Fibroblast of upper back skin (primary cell): ENCODE measurements at regions not wholly inside any gene's neighbourhood (a gene's known extent, or its start where the extent isn't known, plus 50 kb on each side); places are given as distances from the start of the nearest gene placed in this dataset.
A peak's percentile ranks its signal among the peaks of the same experiment; 100 is the strongest.

Experiments used
- DNase-seq: peaks from one replicate; pipeline ENCODE4 v3.0.0-alpha.2; 2013

DNA sequence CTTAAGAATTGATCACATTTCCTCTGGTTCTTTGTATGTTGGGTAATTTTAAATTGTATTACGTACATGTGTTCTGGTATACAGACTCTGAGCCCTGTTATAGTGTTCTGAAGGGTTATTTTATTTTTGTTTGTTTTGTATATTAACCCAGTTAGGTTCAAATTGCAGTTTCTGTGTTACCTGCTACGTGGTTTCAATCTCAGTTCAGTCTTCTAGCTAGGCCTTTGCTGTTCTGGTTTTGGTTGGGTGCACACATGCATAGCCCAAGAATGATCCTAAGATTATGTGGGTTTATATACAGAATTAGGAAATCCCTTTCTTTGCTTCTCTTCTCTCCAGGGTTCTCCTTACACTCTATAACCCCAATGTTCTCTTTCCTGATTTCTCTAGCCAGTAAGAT lies 161.0 kb downstream of the PPP1R2C start:
- no peak for DNase-seq

DNA sequence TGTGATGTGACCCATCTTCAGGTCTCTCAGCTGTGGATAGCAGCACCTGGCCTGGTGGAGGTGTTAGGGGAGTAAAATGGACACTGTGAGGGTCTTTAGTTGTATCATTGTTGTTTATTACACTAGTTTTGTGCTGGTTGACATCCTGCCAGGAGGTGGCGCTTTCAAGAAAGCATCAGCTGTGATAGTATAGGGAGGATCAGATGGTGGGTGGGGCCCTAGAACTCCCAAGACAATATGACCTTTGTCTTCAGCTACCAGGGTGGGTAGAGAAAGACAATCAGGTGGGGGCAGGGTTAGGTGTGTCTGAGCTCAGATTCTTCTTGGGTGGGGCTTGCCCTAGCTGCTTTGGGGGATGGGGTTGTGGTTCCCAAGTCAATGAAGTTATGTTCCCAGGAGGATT lies 162.8 kb downstream of the PPP1R2C start:
- DNase-seq = no peak

DNA sequence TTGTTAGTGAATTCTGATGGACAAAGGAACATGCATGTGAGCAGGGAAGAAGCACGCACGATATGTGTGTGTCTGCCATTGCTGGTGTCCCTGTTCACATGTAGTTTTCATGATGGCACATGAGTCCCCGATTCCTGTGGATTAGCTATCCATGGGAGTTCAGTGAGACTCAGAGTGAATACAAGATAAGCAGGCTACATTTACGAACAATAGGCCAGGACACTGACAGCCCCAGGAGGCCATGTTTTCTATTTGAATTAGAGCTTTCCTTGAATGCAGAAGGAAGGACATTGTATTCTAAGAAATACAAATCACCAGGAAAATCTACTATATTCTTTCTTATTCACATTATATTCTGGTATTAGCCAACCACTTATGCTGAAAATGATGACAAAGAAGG lies 171.4 kb downstream of the PPP1R2C start:
- DNase-seq = no peak

DNA sequence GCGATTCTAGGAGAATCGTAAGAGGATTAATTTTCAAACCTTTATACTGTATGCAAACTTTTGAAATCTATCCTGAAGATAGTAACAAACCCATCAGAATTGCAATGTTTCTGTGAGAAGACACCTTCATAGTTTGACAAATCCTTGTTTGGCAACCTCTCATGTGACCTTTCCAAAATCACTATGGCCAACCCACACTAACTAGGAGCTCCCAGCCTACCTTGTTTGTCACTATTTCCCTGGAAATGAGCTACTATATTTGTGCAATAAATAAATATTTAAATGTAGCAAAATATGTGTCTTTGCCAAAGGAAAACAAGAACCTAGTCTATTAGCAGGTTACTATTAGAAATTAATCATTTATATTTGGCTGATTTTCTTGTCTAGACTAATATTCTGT lies 173.7 kb downstream of the PPP1R2C start:
- no peak for DNase-seq

DNA sequence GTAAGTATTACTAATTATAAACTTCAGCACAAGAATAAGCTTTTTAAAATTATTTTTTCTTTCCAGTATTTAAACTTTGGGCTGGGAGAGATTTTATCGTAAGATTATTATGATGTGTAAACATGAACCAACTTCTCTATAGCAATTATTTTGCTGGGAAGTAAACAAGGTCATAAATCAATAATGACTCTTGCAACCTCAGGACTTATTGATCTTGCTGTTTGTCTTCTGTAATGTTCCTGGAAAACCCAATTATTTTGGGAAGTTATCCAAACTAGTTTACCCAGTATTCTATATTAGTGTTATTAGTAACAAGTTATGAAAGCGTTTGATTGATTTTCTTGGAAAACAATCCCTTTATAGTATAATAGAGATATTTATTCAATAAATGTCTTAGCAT lies 174.9 kb downstream of the PPP1R2C start:
- DNase-seq = no peak

DNA sequence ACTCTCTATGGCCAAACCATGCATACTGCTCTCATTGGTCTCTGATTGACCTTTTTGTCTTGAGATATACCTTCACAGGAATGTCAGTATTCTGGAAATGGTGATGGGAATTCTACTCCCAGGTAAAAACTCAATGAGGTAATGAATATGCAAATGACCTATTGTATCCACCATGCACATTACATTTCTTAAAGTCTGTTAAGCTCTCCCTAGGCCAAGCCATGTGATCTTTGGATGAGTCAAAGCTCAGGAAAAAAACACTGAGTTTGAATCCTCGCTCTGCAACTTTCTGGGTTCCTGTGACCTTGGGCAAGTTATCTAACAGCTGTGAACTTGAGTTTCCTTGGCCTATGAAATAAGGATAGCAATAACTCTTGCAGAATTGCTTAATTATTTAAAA lies 175.4 kb downstream of the PPP1R2C start:
- DNase-seq = no peak

DNA sequence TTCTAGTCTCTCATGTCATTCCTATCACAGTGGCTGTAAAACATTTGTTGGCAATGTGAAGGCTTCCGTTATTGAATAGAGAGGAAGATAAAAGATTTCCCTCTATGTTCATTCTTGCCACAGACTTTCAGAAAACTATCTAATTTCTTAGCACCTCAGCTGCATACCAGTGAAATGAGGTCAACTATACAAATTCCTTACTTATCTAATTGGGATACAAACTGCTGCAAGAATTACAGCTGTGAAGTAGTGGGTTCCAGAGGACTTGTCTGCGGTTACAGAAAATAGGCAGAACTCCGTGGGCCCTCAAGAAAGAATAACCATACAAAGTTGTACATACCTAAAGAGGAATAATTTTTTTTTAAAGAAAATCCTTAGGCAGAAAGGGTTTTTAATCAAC lies 175.8 kb downstream of the PPP1R2C start:
- no peak for DNase-seq

DNA sequence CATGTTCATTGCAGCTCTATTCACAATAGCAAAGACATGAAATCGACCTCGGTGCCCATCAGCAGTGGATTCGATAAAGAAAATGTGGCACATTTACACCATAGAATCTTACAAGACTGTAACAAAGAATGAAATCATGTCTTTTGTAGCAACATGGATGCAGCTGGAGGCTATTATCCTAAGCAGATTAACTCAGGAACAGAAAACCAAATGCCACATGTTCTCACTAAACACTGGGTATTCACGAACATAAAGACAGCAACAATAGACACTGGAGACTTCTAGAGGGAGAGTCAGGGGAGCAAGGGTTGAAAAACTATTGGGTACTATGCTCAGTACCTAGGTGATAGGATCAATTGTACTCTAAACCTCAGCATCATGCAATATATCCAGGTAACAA lies 180.5 kb downstream of the PPP1R2C start:
- DNase-seq = no peak

DNA sequence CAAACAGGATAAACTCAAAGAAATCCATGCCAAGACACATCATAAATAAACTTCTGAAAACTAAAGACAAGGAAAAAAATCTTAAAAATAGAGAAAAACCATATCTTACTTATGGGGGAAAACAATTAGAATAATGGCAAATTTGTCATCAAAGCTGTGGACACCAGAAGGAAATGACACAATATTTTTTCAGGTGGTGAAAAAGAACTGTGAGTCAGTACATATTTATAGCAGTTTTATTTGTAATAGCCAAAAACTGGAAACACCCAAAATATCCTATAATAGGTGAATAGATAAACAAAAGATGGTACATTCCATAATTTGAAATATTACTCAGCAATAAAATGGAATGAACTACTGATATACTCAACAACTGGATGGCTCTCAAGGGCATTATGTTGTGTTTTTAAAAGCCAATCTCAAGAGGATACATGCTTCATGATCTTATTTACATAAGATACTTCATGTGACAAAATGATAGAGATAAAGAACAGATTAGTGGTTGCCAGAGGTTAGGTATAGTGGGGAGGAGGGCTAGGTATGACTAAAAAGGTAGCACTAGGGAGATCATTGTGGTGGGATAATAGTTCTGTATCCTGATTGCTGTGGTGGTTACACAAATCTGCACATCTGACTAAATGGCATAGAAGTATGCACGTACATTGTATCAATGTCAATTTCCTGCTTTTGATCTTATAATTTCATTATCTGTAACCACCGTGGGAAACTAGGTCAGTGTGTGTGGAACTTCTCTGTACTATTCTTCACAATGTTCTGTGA lies 191.9 kb downstream of the PPP1R2C start:
- no peak for DNase-seq

DNA sequence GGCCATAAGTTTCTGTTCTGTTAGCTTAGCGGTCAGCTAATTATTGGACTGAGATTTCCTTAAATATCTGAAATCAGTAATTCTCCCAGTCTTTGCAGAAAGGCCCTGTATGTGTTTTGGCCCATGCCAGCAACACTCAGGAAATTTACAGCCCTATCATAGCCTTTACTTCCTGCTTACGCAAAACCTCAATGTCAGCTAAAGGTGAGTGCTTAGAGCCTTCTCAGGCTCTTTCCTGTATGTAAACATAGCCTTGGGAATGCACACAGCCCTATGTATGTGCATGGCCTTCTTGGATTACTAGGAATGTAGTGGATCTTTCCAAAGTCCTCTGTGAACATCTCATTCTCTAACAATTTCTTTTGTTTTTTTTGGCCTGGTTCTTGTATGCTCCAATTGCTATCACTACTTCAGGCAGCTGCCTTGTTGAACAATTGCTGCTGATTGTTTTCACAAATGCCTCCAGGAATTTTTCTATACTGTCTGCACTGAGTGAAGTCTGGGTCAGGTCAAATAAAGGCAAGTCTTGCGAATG lies 200.0 kb downstream of the PPP1R2C start:
- peak; percentile 0 for DNase-seq

DNA sequence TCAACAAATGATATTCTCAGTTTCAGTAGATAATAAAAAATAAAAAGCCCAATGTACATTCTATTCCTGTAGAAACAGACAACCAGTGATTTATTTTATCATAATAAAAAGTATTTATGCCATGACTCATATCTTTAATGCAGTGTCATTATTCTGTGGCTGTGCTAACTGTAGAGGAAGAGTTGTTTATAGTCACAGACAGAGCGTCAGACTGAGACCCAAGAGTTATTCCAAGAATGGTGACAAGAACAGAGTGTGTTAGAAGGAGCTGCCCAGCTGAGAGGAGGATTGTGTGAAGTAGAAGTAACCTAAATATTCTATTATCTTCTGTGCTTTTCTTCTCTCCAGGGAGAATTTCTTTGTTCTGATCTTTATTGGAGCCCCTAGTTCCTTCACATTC lies 210.7 kb downstream of the PPP1R2C start:
- DNase-seq = peak; percentile 4

DNA sequence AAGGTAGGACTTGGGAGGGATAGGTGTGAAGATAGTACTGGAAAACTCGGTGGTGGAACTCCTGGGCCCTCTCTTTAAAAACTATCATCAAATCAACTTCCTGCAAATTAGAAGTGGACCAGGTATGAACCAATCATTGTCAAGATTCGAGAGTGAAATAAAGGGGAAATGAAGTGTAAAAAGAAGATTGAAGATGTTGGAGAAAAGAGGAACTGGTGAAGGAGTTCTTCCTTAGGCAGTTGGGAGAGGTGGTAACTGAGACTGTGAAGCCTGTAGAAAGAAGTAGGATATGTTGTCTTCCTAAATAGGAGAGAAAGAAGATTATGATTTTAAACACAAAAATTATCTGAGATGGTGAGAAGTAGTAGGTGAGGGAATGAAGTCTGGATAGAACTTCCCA lies 212.2 kb downstream of the PPP1R2C start:
- no peak for DNase-seq

DNA sequence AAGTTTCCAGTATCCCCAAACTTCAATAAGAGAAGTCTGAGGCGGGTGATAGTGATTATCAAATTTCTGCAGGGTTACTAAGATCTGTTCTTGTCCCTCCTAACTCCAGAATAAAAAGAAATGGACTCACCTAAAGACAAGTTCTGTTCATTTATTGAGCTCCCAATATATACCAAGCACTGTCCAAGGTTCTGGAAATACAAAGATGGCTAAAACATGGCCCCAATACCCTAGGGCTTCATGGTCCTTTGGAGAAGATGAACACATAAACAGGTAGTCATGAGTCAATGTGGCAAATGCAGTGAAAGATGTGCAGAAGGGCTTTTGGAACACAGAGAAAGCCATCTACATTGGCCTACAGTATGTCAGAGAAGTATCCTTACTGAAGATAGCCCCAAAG lies 231.2 kb downstream of the PPP1R2C start:
- DNase-seq = no peak

DNA sequence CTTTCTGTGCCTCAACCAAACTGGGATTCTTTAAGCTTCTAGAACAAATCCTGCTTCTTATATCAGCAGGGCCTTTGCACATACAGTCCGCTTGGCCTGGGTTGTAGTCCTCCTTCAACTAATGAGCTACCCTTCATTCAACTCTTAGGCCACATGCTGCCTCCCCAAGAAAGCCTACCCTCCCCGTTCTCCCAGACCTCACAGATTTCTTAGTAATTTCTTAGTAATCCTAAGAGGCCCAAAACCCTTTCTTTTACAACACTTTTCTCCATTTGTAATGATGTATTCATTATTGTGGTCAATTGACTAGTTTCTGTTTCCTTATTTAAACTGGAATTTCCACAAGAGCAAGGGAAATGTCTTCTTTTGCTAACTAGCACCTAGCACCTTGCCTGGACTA lies 233.1 kb downstream of the PPP1R2C start:
- DNase-seq = no peak

DNA sequence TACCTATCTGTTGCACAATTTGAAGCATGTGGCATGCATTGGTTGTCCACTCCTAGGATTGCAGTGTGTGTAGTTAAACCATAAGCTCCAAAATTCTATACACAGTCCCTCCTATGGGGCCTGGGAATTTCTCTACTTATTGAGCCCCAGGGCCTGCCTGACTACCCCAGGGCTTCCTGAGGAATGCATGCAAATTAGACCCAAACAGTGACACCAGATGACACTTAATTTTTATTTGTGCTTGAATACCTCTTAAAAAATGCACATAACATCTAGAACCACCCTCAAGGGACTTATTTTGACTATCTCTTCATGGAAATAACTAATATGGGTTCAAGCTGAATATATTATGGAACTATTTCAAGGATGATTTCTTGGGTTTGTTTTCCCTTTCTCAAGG lies 236.4 kb downstream of the PPP1R2C start:
- no peak for DNase-seq

DNA sequence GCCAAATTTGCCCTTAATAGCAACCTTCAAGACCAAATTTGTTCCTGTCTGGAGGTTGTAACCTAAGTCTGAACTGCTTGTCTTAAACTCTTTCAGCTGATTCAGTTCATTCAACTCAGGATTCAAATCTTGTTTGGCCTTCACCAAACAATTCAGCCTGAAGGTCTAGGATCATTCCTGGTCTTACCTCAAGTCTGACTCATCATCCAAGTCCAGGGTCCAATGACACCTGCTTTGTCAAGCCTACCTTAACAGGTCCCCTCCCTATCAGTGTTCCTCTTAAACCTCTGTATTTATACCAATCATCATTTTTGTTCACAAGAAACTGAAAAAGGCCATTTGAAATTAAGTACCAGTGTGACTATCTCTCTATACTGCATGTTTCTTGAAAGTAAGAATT lies 237.8 kb downstream of the PPP1R2C start:
- DNase-seq = no peak

DNA sequence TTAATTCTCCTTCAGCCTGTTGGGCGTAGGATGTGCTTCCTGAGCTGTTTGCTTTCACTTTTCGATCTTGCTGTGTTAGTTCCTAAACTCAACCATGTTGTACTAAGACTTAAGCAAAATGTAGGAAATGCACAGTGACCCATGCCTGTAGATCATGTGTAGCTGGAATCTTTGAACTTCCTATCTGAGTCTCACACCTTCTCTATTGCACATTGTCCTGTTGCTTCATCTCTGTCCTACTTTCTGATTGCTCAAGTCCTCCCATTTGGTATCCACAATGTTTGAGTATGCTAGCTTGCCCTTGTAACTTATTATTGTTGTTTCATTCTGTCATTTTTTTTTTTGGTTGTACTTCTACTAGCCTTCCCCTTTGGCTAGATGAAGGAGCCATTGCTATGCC lies 239.6 kb downstream of the PPP1R2C start:
- DNase-seq = no peak

DNA sequence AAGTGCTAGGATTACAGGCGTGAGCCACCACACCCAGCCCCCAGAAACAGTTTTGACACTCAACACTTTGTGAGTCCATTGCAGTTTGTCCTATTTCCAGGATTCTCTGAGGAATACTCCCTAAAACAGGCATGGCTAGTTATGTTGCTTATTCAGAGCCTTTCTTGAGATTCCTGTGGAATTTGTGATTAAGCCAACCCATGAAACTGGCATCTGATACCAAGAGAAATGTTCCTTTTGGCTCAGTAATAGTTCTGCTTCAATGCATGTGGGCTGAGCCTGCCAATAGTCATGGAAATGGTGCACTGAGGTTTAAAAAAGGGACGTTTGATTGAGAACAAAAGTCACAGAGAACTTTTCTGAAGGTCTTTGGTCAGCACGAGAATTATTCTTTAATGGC lies 241.7 kb downstream of the PPP1R2C start:
- DNase-seq = no peak

DNA sequence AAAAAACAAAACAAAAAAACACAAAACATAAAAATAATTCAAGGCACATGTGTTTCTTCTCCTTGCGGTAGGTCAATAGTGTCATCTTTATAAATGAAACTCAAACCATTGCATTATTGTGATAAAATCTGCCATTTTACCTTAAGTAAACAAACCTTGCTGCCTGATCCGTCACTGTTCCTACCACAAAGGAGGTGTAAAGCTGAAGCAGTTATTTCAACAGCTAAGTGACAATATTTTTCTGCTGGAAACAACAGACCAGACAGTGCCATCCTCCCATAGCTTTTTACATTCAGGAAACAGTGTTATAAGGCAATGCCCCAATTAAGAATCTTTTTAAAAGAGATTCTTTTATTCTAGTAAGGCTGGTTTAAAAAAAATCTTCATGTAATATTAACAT lies 242.7 kb downstream of the PPP1R2C start:
- DNase-seq = no peak

DNA sequence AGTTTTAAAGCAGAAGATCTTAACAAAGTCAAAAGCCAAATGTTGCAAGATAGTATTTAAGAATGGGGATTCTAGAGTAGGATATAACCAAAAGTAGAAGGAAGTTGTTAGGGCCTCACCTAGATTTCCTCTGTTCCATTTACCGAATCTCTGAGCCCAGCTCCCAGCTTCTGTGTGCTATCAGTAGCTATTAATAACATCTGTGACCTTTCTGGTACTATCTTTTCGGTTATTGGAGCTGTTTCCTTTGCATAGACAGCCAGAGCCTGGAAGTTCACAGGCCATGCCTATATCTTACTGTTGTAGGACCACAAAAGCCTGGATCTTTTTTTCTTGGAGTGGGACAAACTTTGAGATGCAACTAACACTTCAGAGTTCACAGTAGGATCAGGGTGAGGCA lies 244.2 kb downstream of the PPP1R2C start:
- no peak for DNase-seq

DNA sequence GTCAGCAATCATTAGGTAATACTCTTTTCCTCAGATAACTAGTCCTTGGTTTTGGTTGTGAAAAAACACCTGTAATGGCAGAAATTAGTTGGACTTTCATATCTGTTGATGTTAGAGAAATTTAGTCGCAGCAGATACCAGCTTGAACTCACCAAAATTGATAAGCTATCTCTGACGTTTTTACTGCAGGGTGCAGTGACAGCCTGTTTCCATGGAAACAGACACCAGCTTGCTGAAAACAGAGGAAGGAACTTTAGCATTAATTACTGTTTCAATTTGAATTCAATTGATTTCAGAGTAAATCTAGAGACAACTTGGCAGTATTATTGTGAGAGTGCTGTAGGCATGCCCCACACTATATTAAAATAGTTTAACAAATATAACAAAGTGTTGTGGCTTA lies 246.5 kb downstream of the PPP1R2C start:
- DNase-seq = no peak

DNA sequence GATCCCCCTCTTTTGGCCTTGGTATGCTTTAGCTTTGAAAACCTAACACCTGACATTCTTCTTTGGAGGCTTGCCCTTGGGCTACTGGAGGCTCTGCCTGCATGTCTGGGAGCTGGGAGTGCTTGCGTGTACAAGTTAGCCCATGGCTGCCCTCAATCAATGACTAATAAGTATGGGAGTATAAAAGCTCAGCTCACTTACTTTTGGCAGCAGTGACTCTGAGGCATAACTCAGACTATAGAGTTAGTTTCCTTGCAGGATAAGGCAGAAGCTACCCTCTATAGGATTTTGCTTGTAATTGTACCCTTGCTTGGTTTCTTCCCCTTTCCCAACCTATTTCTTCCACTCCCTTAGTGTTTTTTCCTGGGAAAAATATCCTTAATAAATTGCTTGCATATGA lies 247.9 kb downstream of the PPP1R2C start:
- peak; percentile 92 for DNase-seq

DNA sequence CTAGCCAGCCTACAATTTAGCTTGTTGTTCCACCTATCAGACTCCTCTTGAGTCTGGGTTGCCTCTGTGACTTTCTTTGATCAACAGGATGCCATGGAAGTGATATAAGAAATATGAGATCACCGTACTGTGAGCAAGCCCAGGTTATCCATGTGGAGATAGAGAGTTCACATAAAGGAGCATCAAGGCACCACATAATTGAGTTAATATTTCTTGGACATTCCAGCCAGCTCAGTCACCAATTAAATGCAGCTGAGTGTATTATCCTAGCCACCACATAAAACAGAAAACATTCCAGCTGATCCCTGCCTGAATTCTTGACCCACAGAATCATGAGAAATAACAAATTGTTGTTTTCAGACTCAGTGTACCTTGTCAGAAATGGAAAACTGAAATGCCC lies 253.6 kb downstream of the PPP1R2C start:
- DNase-seq = peak; percentile 83

DNA sequence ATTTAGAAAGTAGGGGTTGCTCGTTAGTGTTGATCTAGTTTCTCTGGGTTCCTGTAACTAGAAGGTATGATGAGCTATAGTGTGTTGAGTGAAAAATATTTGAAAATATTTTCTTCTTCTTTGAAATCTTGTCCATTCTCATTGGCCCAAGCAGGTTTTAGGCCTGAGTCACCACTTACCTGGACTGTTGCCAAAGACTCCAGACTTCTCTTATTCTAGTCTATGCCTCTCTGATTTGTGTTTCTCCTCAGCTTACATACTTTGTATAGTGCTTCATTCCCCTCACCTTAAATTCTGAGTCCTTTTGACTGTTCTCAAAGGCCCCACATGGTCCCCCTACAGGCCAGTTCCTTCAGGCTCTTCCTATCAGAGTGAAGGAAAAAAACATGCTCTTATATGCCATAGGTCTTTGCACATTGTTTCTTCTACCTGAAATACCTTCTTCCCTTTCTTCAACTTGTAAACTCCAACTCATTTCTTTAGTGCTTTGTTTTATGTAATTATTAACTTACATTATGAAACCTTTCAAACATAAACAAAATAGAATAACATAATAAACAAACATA lies 258.2 kb downstream of the PPP1R2C start:
- peak; percentile 85 for DNase-seq

DNA sequence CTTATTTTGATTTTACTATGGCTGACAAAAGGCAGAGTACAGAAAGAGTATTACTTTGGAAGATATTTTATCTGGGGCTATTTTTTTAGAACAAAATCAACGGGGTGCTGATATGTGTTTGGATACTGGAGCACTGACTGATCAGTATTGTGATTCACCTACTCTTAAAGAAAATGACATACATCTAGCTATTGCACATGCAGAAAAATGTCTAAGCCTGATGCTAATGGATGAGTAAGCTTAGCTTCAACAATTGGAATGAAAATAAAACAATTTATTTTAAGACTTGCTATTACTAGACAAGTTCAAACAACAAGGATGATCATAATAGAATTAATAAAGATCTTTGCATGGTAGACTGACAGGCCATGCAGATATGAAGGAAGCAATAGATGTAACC lies 262.0 kb downstream of the PPP1R2C start:
- peak; percentile 32 for DNase-seq
